NCI-H82 treated with DMSO at 0.1 percent for 48 hours (cell line): ENCODE measurements at regions not wholly inside any gene's neighbourhood (a gene's known extent, or its start where the extent isn't known, plus 50 kb on each side); places are given as distances from the start of the nearest gene placed in this dataset.

ENCODE experiments used
- DNase-seq: peaks from one replicate; lab custom pipeline; 2025; ENCODE audit not compliant: unreplicated experiment; lab: John Stamatoyannopoulos, UW

DNA sequence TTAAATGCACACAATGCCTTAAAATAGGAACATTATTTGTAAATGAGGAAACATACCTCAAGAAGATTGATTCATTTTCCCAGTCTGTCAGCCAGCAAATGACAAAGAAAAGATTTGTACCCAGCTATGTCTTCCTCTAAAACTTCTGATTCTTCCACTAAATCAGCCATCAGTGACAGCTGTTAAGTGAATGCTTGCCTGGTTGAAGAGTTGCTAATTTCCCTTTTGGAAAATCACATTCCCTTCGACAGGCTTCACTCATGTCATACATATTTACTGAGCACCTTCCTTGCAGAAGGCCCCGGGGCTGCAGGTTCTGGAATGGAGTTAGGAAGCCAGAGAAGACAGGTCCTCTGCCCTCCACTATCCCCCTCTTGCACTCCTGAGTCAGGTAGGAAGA lies 112.0 kb upstream of the SLC66A3 start:
- DNase-seq = no peak

DNA sequence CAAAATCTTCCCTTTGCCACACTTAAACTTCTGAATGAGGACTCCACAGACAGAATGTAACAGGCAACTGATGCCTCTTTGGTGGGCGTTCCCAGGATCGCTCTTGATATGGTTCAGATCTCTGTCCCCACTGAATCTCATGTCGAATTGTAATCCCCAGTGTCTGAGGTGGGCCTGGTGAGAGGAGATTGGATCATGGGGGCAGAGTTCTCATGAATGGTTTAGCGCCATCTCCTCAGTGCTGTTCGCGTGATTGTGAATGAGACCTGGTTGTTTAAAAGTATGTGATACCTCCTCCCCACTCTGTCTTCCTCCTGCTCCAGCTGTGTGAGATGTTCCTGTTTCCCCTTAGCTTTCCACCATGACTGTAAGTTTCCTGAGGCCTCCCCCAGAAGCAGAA lies 111.1 kb upstream of the SLC66A3 start:
- no peak for DNase-seq

DNA sequence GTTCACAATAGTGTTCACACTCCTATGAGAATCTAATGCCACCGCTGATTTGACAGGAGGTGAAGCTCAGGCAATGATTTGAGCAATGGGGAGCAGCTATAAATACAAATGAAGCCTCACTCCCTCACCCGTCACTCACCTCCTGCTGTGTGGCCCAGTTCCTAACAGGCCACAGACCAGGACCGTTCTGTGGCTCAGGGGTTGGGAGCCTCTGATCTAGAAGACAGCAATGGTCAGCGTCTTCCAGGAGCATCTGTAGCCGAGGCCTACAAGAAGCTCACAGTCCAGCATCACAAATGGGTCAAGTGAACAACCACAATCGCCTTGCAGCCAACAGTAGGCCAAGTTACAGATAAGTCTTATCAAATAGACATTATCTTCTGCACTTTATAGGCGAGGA lies 110.0 kb upstream of the SLC66A3 start:
- DNase-seq = no peak

DNA sequence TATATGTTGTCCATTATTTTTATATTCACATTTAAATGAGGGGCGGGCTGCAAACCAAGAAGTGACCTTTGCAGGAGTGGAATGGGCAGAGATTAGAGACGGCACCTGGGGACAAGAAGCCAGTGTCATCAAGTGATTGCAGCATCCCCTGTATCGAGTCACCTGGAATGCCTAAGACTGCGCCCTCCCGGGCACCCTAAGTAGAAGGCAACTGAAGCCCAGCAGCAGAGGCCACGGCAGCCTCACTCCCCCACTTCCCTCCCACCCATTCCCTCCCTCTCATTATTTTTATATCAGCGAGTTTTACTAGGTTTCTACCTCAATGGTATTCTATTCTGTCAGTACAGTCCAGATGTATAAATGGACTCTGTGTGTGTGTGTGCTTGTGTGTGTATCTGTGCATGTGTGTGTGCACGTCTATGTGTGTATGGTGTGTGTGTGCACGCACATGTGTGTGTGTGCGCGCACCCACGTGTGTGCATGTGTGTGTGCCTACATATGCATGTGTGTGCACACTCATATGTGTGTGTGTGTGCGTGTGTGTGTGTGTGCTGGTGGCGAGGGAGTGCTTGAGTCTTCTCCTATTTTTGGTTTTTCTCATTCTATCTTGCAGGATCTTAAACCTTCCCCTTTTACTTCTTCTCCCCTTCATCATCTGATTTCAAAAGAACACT lies 106.8 kb upstream of the SLC66A3 start:
- DNase-seq = no peak

DNA sequence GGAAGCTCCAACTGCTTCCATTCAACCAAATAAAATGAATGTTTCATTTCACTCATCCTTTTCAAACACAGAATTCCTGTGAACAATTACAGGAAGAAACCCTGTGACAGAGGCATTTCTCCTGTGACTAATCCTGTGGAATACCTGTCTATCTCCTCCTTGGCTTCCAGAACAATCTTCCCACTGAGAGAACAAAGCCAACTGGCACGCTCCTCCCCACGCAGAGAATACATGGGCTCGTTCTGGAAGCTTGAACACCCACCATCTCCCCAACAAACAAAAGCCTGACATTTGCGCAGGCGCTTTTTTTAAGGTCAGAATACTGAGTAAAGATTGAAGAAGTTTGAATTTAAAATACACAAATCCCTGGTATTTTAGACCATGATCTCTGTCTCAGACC lies 104.7 kb upstream of the SLC66A3 start:
- DNase-seq = no peak

DNA sequence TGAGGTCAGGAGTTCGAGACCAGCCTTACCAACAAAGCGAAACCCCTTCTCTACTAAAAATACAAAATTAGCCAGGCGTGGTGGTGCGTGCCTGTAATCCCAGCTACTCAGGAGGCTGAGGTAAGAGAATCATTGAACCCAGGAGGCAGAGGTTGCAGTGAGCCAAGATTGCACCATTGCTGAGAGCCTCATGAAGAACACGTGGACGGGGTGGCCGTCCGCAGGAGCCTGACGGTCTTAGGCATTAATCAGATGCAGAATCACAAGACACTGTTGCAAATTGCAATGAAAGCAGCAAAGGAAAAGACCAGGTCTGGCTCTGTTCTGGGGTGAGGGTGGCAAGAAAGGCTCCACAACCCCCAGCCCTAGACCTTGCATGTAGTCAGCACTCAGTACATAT lies 104.0 kb upstream of the SLC66A3 start:
- DNase-seq = no peak

DNA sequence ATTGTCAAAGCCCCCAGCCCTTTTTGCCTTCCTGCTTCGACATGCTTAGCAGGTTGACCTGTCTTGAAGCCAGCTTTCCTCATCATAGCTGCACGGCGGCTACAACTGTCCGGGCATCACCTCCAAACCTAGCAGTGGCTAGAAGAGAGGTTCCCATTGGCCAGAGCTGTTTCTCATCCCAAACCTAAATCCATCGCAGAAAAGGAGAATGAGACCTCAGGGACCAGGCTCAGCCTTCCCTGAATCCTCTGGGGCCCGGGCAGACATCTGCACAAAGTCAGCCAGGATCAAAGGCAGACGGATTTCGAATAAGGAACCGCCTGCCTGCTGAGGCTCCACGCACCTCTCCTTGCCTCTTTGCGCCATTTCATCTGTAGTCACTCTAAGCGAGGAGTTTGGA lies 101.7 kb upstream of the SLC66A3 start:
- no peak for DNase-seq

DNA sequence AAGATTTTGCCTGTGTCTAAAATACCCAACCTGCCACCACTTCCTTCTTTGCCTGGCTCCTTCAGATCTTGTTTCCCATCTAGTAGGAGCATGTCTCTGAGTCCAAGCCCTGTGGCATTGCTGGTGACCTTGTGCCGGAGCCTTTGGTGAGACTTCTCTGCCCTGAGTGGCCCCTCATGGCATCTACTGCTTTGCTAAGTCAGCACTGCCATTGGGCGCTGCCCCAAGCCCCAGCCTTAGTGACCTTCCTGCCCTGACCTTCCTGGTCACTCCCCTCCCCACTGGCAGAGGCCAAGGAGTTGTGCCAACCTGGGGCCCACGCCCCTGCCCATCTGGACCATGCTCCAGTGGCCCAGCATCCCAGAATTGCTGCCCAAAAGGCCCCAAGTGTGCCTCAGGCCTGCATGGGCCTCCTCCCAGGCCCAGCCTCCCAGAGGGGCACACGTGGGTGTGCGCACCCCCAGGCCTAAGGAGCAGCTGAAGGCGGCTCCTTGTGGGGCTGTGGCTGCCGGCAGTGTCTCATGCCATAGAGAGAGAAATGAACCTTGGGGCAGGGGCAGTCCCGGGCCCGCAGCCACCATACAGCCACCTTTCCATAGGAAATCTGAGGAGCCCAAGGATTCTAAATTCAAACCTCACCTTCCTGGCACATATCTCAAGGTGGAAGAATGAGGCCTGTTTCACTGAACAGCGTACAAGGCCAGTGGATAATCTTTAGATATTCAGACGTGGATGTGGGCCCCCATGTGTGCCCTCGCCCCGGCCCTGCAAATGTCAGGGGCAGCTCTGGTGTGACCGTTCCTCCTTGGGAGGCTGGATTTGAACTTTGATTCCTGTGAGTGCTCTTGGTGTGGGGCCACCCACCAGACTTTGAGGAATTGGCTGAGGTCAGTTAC lies 100.2 kb upstream of the SLC66A3 start:
- no peak for DNase-seq

DNA sequence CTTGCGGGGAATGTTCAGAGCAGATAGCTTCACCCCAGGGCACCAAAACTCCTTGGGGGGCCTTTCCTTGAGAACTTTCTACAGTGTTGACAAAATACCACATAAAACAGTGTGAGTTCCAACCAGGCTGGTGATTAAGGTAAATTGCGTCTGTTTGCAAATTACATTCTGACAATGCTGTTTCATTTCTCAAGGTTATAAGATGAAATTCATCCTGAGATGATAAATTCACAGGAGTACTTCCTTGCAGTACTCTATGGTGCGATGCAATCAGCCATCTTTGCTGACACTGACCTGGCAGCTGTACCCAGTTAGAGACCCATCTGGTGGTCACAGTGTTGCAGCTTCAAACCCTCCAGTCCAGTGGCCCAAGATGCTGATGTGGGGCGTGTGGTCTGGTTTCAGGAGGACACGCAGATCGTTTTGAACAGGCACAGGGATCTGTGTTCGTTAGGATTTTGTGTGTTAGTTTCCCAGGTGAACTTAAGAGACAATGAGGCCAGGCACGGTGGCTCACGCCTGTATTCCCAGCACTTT lies 99.5 kb upstream of the SLC66A3 start:
- DNase-seq = no peak

DNA sequence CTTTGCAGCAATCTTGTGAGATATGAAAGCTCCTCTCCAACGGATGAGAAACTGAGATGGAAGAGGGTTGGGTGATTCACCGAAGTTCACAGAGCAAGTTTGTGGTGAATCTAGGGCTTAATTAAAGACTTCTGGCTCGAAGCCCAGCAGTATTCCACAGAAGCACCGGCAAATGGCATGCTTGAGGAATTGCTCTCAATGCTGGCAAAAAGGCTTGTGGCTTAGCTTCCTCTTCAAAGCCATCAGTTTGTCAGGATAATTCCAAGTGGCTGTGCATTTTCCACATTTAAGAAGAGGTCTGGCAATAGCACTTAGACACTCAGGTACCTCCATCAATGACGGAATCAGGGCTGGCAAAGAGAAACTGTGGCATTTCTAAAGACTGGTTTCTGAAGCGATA lies 98.7 kb upstream of the SLC66A3 start:
- DNase-seq = no peak

DNA sequence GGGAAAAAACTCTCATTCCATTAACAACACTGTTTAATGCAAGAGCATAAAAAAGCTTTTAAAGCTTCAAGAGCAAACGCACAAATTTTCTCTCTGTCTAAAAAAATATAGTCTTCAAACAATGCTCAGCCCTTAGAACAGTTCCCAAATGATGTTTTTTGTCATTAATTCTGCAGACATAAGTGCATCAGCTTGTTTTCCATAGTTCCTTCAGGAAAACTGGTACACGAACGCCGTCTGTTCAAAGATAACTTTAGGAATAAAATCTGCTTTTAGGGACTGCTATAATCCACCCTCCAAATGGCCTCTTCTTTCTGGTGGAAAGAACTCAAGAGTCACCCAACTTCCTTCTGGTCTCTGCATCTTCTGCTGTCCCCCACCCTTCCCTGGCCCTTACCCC lies 98.2 kb upstream of the SLC66A3 start:
- DNase-seq = no peak

DNA sequence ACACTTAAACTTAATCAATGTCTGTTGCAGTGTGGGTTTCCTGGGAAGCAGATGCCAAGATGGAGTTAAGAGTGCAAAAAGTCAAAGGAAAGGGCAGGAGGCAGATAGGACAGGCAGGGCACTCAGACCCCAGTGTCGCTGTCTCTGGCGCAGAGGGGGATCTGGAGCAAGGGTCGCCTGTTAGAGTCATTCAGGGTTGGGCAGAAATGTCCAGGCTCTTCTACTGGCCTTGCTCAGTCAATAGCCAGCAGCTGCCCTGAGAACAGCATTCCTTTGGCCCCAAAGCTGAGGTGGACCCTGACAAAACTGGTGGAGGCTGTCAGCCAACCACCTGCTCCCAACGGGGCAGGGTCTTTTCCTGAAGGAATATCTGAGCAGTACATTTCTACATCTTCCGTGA lies 97.1 kb upstream of the SLC66A3 start:
- no peak for DNase-seq

DNA sequence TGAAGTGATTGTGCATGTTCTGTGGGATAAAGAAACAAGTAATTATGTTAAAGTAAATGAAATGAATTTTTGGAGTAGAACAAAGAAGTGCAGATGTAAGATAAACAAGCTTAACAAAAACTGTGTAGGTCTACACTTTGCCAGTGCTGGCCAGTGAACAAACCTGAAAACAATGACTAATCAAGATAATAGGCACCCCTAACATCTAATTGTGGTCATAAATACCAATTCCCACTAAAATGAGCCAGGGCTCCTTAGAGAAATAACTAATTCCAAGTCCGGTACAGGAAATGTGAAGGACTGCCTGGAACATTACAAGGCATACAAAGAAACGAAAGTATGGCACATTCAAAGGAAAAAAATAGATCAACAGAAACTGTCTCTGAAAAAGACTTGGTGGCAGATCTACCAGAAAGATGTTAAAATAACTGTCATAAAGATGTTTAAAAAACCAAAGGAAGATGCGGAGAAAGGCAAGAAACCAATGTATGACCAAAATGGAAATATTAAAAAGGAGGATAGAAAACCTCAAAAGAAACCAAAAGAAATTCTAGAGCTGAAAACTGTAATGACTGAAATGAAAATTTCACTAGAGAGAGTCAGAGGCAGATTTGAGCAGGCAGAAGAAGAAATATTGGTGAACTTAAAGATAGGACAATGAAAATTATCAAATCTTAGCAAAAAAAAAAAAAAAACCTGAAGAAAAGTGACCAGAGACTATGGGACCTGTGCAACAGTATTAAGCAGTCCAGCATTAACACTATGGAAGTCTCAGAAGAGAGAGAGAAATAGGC lies 94.7 kb upstream of the SLC66A3 start:
- no peak for DNase-seq

DNA sequence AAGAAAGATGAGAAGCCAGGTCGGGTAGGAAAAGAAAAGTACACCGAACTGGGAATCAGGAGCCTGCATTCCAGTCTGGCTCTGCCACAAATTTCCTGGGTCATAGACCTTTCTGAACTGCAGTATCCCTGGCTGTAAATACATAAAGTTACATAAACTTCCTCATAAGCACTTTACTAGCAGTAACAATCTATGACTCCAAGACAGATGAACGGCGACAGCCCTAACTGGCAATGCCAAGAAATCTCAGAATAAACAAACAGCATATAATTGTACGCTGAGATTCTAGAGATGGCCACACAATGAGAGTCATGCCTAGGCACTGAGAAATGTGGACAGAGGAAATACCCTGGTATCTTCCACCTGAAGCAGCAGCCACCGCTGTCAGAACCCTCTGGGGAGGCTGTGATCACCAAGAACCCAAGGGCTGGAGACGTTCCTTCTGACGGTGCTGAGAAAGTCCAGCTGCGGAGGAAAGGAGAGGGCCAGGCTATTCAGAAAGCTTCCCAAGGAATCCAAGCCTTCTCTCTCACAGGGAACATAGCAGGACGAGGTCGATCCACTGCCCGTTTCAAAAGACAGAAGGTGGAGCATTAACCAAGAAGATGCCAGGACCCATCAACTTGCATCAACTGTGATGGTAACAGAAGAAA lies 89.3 kb upstream of the SLC66A3 start:
- no peak for DNase-seq

DNA sequence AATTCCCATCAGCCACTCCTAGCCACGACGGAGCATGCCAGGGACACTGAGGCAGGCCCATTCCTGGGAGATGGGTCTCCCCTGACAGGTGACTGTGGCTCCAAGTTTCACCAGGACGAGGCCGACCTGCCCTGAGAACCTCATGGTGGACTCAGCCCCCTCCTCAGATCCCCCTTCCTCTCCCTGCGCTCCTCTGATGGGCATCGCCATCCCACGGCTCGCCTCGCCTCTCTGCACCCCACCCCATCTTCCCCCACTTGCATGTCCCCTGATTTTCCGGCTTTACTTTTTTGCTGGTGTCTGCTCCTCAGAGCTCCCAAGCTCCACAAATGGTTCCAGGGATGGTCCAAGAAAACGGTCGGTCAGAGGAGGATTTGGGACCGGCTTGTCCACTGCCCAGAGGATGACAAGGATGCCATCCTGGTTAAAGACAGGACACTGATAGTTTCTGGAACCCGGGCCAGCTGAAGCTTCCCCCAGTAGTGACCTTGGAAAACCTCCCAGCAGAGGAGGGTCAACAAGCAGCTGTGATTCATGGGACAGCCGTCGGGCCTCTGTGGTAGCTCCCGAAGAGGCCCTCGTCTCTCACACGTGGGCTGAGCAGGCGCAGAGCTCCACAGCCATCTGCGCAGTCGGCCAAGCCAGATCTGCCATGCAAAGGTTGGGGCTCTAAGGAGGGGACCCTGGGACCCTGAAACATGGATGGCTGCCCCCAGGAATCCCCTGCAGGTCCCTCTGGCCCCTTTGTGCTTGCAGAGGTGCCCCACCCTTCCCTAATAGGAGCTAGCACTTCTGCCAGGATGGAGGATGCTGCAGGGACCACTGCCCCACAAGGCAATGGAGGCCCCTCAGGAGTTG lies 87.8 kb upstream of the SLC66A3 start:
- DNase-seq = no peak

DNA sequence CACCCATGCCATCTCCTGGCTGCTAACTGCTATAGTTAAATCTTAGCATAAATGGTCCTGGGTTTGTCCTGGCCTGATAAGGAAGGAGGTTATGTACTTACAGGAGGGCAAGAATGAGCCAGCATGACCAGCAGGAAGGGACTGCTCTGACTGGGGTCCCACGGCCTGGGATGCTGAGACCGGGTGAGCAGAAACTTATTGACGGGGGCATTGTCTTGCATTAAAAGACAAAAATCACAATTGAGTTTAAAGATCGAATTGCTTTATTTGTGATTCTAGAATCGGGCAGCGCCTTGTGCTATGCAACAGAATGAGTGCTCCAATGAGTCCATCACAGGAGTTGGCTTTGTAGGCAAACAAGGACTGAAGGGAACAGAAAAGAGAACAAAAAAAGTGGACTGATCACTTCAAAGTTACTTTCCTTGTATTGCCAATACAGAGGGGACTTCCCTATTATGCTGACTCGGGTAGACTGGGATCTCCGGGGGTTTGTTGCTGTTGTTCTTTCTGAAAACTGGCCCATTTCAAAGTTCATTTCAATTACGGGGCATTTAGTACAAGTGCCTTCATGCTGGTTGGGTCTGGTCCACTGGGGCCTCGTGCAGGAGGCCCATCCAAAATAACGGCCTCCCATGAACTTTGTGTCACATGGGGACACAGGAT lies 87.1 kb upstream of the SLC66A3 start:
- DNase-seq = no peak

DNA sequence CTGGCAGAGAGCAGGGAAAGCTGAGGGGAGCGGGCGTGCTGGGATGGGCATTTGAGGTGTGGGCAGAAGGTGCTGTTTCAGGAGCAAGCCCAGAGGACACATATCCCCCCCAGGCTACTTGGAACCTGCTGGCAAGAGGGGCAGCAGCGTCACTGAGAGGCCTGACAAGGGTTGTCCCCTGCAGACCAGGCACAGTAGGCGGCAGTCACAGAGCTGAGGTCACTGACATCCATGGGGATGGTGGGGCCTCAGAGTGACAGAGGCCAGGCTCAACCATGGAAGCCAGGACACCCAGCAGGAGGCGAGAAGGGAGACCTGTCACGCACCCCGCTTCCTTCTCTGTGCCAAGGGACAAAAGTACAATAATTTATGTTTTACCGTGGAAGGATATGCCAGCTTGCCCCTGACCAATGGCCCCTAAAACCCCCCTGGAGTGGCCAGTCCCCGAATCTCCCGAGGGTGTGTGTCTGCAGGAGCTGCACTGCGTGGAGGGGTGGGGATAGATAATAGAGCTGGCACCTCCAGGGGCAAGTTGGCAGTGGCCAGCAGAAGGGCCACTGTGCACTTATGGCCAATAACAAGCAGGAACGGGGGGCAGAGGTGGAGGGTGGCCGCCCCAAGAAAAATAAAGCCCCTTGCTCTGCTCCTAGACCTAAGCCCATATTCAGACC lies 86.3 kb upstream of the SLC66A3 start:
- no peak for DNase-seq

DNA sequence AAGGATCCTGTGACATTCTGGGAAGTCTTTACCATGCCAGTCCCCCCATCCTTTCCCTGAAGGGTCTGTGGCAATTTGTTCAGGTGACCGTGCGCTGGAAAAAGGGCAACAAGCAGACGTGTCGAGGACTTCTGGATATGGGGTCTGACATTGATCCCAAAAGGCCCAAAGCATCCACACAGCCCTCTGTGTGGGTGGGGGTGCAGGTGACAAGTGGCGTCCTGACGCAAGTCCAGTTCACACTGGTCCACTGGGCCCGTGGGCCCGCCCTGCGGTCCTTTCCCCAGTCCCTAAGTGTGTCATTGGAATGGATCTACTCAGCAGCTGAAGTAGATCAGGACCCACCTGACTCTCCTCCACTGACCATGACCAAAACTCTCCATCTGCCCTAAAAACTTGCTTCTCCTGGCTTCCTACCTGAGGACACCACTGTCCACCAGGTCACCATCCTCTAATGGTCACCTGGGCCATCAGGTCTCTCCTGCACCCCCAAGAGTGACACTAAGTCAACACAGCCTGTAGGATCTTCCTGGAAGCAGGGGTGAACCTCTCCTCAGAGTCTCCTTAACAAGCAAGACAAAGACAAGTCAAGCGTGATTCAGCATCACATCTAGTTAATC lies 85.6 kb upstream of the SLC66A3 start:
- no peak for DNase-seq

DNA sequence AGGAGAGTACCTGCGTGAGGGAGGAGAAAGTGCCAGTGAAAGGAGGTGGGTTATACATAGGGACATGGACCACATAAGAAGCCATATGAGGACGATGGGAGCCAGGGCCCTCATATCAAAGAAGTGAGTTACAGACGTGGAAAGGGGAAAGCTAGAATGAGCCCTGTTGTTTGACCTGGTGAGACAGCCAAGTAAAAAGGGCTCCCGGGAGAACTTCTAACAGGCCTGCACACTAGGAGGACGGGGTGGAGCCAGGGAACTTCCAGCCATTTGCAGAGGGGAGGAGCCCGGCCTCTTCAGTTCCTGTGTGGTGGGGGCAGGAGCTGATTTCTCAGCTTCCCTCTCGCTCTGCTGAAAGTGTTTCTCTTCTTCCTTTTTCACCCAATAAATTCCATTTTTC lies 84.1 kb upstream of the SLC66A3 start:
- DNase-seq = no peak
